ENCODE measurements at regions not wholly inside any gene's neighbourhood (a gene's known extent, or its start where the extent isn't known, plus 50 kb on each side); places are given as distances from the start of the nearest gene placed in this dataset.

DNA sequence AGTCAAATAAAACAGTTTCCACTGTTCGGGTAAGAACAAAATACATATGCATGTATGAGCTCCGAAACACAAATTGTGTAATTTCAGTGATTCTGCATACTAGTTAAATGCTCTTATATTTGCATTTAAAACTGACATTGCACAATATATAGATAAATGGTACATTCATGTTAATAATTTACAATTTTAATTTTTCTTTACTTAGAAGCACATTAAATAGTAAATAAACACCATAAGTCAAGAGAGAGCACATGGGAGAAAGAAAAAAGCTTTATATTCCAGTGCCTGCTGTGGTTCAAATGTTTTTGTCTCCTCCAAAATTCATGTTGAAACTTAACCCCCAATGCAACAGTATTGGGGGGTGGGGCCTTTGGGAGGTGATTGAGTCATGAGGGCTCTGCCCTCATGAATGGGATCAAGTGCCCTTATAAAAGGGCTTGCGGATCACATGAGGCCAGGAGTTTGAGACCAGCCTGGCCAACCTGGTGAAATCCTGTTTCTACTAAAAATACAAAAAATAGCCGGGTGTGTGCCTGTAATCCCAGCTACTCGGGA is 322.9 kb downstream of the BCOR start:
- no peaks in the 10 kb centered on the region for H3K27me3 ChIP-seq (ENCODE audit: control insufficient read depth, low read length)
- H3K36me3 ChIP-seq (ENCODE audit: control insufficient read depth, low read length) = no peaks in the 10 kb centered on the region
- no peak overlapping the region for H3K4me3 ChIP-seq (ENCODE audit: low read length)
- no peaks in the 10 kb centered on the region for H3K9me2 ChIP-seq (replicated peaks; ENCODE audit: control insufficient read depth, low read length)
- no peaks in the 10 kb centered on the region for H3K4me1 ChIP-seq (ENCODE audit: control insufficient read depth, low read length)
- no peaks in the 10 kb centered on the region for H4K20me1 ChIP-seq (ENCODE audit: control insufficient read depth, insufficient read depth, low read depth, low read length)
- TF ChIP-seq EZH2phosphoT487 (IDR thresholded peaks at IDR 0.05; ENCODE audit: borderline replicate concordance, low read length) = no peak
- TF ChIP-seq, protein P1, sequence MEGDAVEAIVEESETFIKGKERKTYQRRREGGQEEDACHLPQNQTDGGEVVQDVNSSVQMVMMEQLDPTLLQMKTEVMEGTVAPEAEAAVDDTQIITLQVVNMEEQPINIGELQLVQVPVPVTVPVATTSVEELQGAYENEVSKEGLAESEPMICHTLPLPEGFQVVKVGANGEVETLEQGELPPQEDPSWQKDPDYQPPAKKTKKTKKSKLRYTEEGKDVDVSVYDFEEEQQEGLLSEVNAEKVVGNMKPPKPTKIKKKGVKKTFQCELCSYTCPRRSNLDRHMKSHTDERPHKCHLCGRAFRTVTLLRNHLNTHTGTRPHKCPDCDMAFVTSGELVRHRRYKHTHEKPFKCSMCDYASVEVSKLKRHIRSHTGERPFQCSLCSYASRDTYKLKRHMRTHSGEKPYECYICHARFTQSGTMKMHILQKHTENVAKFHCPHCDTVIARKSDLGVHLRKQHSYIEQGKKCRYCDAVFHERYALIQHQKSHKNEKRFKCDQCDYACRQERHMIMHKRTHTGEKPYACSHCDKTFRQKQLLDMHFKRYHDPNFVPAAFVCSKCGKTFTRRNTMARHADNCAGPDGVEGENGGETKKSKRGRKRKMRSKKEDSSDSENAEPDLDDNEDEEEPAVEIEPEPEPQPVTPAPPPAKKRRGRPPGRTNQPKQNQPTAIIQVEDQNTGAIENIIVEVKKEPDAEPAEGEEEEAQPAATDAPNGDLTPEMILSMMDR (IDR thresholded peaks at IDR 0.05; ENCODE audit: low read depth, low read length, poor library complexity, severe bottlenecking) = no peak
- H3K79me2 ChIP-seq (ENCODE audit: control insufficient read depth, low read length) = no peaks in the 10 kb centered on the region
- H3F3A ChIP-seq (ENCODE audit: control insufficient read depth, insufficient read depth) = no peaks in the 10 kb centered on the region
- no peak overlapping the region for H3K27ac ChIP-seq (ENCODE audit: low read depth, low read length)
- H3K9me3 ChIP-seq (ENCODE audit: control insufficient read depth, insufficient read depth, low read length) = no peaks in the 10 kb centered on the region
- H3K4me2 ChIP-seq (ENCODE audit: low read length) = no peak overlapping the region

DNA sequence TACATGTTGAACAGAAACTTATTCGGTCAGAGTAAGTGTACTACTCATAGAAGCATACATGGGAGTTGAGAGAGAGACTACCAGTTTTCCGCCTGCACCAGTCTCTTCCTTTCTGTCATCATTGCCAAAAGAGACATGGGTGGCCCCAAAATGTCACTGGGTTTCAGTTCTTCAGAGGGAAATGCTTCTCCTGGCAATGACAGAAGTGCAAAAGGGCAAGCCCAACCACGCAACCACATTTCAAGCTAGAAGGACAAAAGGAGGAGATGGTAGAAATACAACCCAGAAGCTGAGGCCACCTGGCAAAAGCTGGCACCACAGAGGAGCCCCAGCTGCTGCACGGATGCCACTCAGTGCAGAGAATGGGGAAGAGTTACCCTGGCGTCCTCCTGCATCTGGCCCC is 320.1 kb downstream of the BCOR start:
- Histone ChIP-seq H3K9me2 (replicated peaks; ENCODE audit: control insufficient read depth, low read length) (no peaks in the 10 kb centered on the region), H3K27me3 (ENCODE audit: control insufficient read depth, low read length) (no peaks in the 10 kb centered on the region), H4K20me1 (ENCODE audit: control insufficient read depth, insufficient read depth, low read depth, low read length) (no peaks in the 10 kb centered on the region), H3K4me3 (ENCODE audit: low read length) (no peak overlapping the region), H3K4me1 (ENCODE audit: control insufficient read depth, low read length) (no peaks in the 10 kb centered on the region), H3K9me3 (ENCODE audit: control insufficient read depth, insufficient read depth, low read length) (no peaks in the 10 kb centered on the region), H3K4me2 (ENCODE audit: low read length) (no peak overlapping the region), H3K79me2 (ENCODE audit: control insufficient read depth, low read length) (no peaks in the 10 kb centered on the region), H3K27ac (ENCODE audit: low read depth, low read length) (no peak overlapping the region), H3F3A (ENCODE audit: control insufficient read depth, insufficient read depth) (no peaks in the 10 kb centered on the region), H3K36me3 (ENCODE audit: control insufficient read depth, low read length) (no peaks in the 10 kb centered on the region)
- no peak for TF ChIP-seq EZH2phosphoT487 (IDR thresholded peaks at IDR 0.05; ENCODE audit: borderline replicate concordance, low read length)
- TF ChIP-seq, protein P1 (IDR thresholded peaks at IDR 0.05; ENCODE audit: low read depth, low read length, poor library complexity, severe bottlenecking) = no peak

DNA sequence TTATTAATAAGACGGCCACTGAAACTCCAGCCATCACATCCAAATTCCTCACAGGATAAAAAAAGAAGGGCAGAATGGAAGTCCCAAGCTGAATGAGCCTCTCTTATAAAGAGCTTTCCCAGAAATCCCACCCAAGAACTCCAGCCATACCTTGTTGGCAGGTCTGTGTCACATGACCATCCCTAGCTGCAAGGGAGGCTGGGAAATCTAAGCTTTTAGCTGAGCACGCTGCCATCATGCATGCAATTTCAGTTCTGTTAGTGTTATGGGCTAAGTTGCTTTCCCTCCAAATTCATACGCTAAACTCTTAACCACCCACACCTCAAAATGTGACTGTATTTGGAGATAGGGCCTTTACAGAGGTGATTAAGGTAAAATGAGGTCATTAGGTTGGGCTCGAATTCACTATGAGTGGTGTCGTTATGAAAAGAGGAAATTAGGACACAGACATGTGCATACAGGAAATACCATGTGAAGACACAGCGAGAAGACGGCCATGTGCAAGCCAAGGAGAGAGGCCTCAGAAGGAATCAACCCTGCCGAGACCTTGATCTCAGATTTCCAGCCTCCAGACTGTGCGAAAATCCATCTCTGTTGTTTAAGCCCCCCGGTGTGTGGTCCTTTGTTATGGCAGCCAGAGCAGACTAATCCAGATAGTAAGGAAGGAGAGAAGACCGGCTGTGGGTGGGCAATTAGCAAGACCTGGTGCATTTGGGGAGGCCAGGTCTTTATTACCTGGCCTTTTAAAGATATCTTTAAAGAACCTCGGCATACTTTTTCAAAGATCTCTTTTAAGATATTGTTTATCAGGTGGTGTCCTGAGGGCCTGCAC is 317.6 kb downstream of the BCOR start:
- H3K79me2 ChIP-seq (ENCODE audit: control insufficient read depth, low read length) = no peaks in the 10 kb centered on the region
- no peaks in the 10 kb centered on the region for H3K36me3 ChIP-seq (ENCODE audit: control insufficient read depth, low read length)
- no peaks in the 10 kb centered on the region for H3K9me3 ChIP-seq (ENCODE audit: control insufficient read depth, insufficient read depth, low read length)
- H3F3A ChIP-seq (ENCODE audit: control insufficient read depth, insufficient read depth) = no peaks in the 10 kb centered on the region
- H3K9me2 ChIP-seq (replicated peaks; ENCODE audit: control insufficient read depth, low read length) = no peaks in the 10 kb centered on the region
- no peak overlapping the region for H3K4me2 ChIP-seq (ENCODE audit: low read length)
- TF ChIP-seq, protein P1 (IDR thresholded peaks at IDR 0.05; ENCODE audit: low read depth, low read length, poor library complexity, severe bottlenecking) = no peak
- no peak for TF ChIP-seq EZH2phosphoT487 (IDR thresholded peaks at IDR 0.05; ENCODE audit: borderline replicate concordance, low read length)
- no peaks in the 10 kb centered on the region for H4K20me1 ChIP-seq (ENCODE audit: control insufficient read depth, insufficient read depth, low read depth, low read length)
- no peaks in the 10 kb centered on the region for H3K4me1 ChIP-seq (ENCODE audit: control insufficient read depth, low read length)
- no peak overlapping the region for H3K27ac ChIP-seq (ENCODE audit: low read depth, low read length)
- H3K4me3 ChIP-seq (ENCODE audit: low read length) = no peak overlapping the region
- no peaks in the 10 kb centered on the region for H3K27me3 ChIP-seq (ENCODE audit: control insufficient read depth, low read length)

All from DOHH2 (cell line).